A549 (cell line): ENCODE measurements at regions not wholly inside any gene's neighbourhood (a gene's known extent, or its start where the extent isn't known, plus 50 kb on each side); places are given as distances from the start of the nearest gene placed in this dataset.

Experiments used
- CTCF ChIP-seq: fragments of >200 bp; sonication (Bioruptor Twin); formaldehyde crosslinking; IDR thresholded peaks from 3 replicates; pipeline ENCODE4 v1.5.1; 2016
- MAFK ChIP-seq: fragments of 450-650 bp; IDR thresholded peaks from 2 replicates; pipeline ENCODE4 v1.6.1; 2014; ENCODE audit not compliant: partially characterized antibody

- TF ChIP-seq MAFK (no peak), CTCF (no peak)
Observed at GRCh38 chr2:128746356-128746755, 427.7 kb upstream of the HS6ST1 start.
